Endothelial cell (in vitro differentiated cells): ENCODE measurements at regions not wholly inside any gene's neighbourhood (a gene's known extent, or its start where the extent isn't known, plus 50 kb on each side); places are given as distances from the start of the nearest gene placed in this dataset.

Experiments
- DNase-seq: peaks from one replicate; pipeline ENCODE4 v3.0.0; 2021; ENCODE audit warnings: low spot score
- H3K27ac Mint-ChIP-seq: one replicate; pipeline ENCODE4 v1.8.0; 2021; ENCODE audit warnings: mixed read lengths, inconsistent platforms; ENCODE audit not compliant: unreplicated experiment
- H3K27me3 Mint-ChIP-seq: one replicate; pipeline ENCODE4 v1.8.0; 2021; ENCODE audit warnings: mild to moderate bottlenecking, moderate library complexity, mixed read lengths, inconsistent platforms; ENCODE audit not compliant: unreplicated experiment
- H3K36me3 Mint-ChIP-seq: one replicate; pipeline ENCODE4 v1.8.0; 2021; ENCODE audit warnings: mild to moderate bottlenecking, low read depth, mixed read lengths, inconsistent platforms; ENCODE audit not compliant: unreplicated experiment
- H3K4me1 Mint-ChIP-seq: one replicate; pipeline ENCODE4 v1.8.0; 2021; ENCODE audit warnings: mild to moderate bottlenecking, mixed read lengths, inconsistent platforms; ENCODE audit not compliant: unreplicated experiment
- H3K4me3 Mint-ChIP-seq: one replicate; pipeline ENCODE4 v1.8.0; 2021; ENCODE audit warnings: mild to moderate bottlenecking, mixed read lengths, inconsistent platforms; ENCODE audit not compliant: unreplicated experiment
- H3K9me3 Mint-ChIP-seq: one replicate; pipeline ENCODE4 v1.8.0; 2021; ENCODE audit warnings: mixed read lengths, inconsistent platforms; ENCODE audit not compliant: unreplicated experiment
- CTCF ChIP-seq: fragments of 200-600 bp; sonication (generic); IDR thresholded peaks from one replicate; pipeline ENCODE4 v1.5.0; 2021; ENCODE audit warnings: antibody characterized with exemption; ENCODE audit not compliant: unreplicated experiment

- Mint-ChIP-seq H3K27ac (no peak overlapping the region), H3K9me3 (no peaks in the 10 kb centered on the region), H3K27me3 (peaks cover 2% of the 10 kb centered on the region), H3K36me3 (no peaks in the 10 kb centered on the region), H3K4me1 (no peaks in the 10 kb centered on the region), H3K4me3 (no peak overlapping the region)
- no peak for DNase-seq
- TF ChIP-seq CTCF: no peak
Observed at GRCh38 chr11:134753771-134754520, 341.9 kb upstream of the B3GAT1 start.

GRCh38 chr11:134752964-134753770, 341.1 kb upstream of the B3GAT1 start:
- H3K4me3 Mint-ChIP-seq: no peak overlapping the region

GRCh38 chr11:134752526-134752925, 340.5 kb upstream of the B3GAT1 start:
- TF ChIP-seq CTCF: no peak
- no peak overlapping the region for H3K4me3 Mint-ChIP-seq
- H3K9me3 Mint-ChIP-seq: no peaks in the 10 kb centered on the region
- H3K36me3 Mint-ChIP-seq: no peaks in the 10 kb centered on the region
- DNase-seq: no peak
- H3K27ac Mint-ChIP-seq: no peak overlapping the region
- peaks cover 2% of the 10 kb centered on the region for H3K27me3 Mint-ChIP-seq
- H3K4me1 Mint-ChIP-seq: no peaks in the 10 kb centered on the region

More at GRCh38 chr11:134752964-134753770, 341.1 kb upstream of the B3GAT1 start:
- Mint-ChIP-seq H3K27me3 (peaks cover 2% of the 10 kb centered on the region), H3K27ac (no peak overlapping the region), H3K4me1 (no peaks in the 10 kb centered on the region), H3K36me3 (no peaks in the 10 kb centered on the region), H3K9me3 (no peaks in the 10 kb centered on the region)
- no peak for DNase-seq
- no peak for TF ChIP-seq CTCF

GRCh38 chr11:134751766-134752165, 339.7 kb upstream of the B3GAT1 start:
- H3K27me3 Mint-ChIP-seq: peaks cover 2% of the 10 kb centered on the region
- TF ChIP-seq CTCF: no peak
- H3K27ac Mint-ChIP-seq: no peak overlapping the region
- no peak overlapping the region for H3K4me3 Mint-ChIP-seq
- DNase-seq: no peak
- no peaks in the 10 kb centered on the region for H3K4me1 Mint-ChIP-seq
- no peaks in the 10 kb centered on the region for H3K9me3 Mint-ChIP-seq
- peaks cover 4% of the 10 kb centered on the region for H3K36me3 Mint-ChIP-seq

- H3K27ac Mint-ChIP-seq: no peak overlapping the region
- DNase-seq: no peak
- no peaks in the 10 kb centered on the region for H3K4me1 Mint-ChIP-seq
- no peak for TF ChIP-seq CTCF
- H3K9me3 Mint-ChIP-seq: no peaks in the 10 kb centered on the region
- peaks cover 2% of the 10 kb centered on the region for H3K27me3 Mint-ChIP-seq
- peaks cover 4% of the 10 kb centered on the region for H3K36me3 Mint-ChIP-seq
- no peak overlapping the region for H3K4me3 Mint-ChIP-seq
Observed at GRCh38 chr11:134751031-134751585, 339.1 kb upstream of the B3GAT1 start.
